Mesothelial cell of epicardium (in vitro differentiated cells): ENCODE measurements at regions not wholly inside any gene's neighbourhood (a gene's known extent, or its start where the extent isn't known, plus 50 kb on each side); places are given as distances from the start of the nearest gene placed in this dataset.

ENCODE experiments used
- DNase-seq, 2 experiments: peaks; one replicate each; pipeline ENCODE4 v3.0.0; 2021; ENCODE audit warnings: low spot score in 2 of 2; ENCODE audit not compliant: unreplicated experiment in 2 of 2
- H3K27ac Mint-ChIP-seq: 2 replicates; pipeline ENCODE4 v1.8.0; 2021; ENCODE audit warnings: mixed read lengths
- H3K27me3 Mint-ChIP-seq: 2 replicates; pipeline ENCODE4 v1.8.0; 2021; ENCODE audit warnings: low read depth, mixed read lengths
- H3K36me3 Mint-ChIP-seq: 2 replicates; pipeline ENCODE4 v1.8.0; 2021; ENCODE audit warnings: mixed read lengths
- H3K4me1 Mint-ChIP-seq: 2 replicates; pipeline ENCODE4 v1.8.0; 2021; ENCODE audit warnings: mixed read lengths
- H3K4me3 Mint-ChIP-seq: 2 replicates; pipeline ENCODE4 v1.8.0; 2021; ENCODE audit warnings: mild to moderate bottlenecking, moderate library complexity, mixed read lengths
- H3K9me3 Mint-ChIP-seq: 2 replicates; pipeline ENCODE4 v1.8.0; 2021; ENCODE audit warnings: mixed read lengths
- CTCF ChIP-seq: fragments of 200-600 bp; sonication (generic); IDR thresholded peaks from one replicate; pipeline ENCODE4 v1.5.0; 2021; ENCODE audit warnings: antibody characterized with exemption; ENCODE audit not compliant: unreplicated experiment

- H3K4me1 Mint-ChIP-seq, result peaks cover 50% of the 10 kb centered on the region
- peak overlapping the region; percentile 85 for H3K27ac Mint-ChIP-seq
- no peak for TF ChIP-seq CTCF
Observed at GRCh38 chr2:43171789-43172188, 54.6 kb downstream of the ZFP36L2 start.

GRCh38 chr2:43170405-43171105 lies 55.9 kb downstream of the ZFP36L2 start:
- no peaks in the 10 kb centered on the region for H3K27me3 Mint-ChIP-seq
- no peaks in the 10 kb centered on the region for H3K36me3 Mint-ChIP-seq
- no peak for DNase-seq
- H3K9me3 Mint-ChIP-seq, result no peaks in the 10 kb centered on the region
- H3K27ac Mint-ChIP-seq, result peak overlapping the region; percentile 61
- peaks cover 46% of the 10 kb centered on the region for H3K4me1 Mint-ChIP-seq
- TF ChIP-seq CTCF, result no peak
- H3K4me3 Mint-ChIP-seq, result no peak overlapping the region

More at GRCh38 chr2:43171789-43172188, 54.6 kb downstream of the ZFP36L2 start:
- H3K9me3 Mint-ChIP-seq, result no peaks in the 10 kb centered on the region
- H3K36me3 Mint-ChIP-seq, result no peaks in the 10 kb centered on the region
- H3K4me3 Mint-ChIP-seq, result no peak overlapping the region
- no peaks in the 10 kb centered on the region for H3K27me3 Mint-ChIP-seq
- peak in 1 of 2 experiments; percentile 73 for DNase-seq

GRCh38 chr2:43169987-43170386 lies 56.4 kb downstream of the ZFP36L2 start:
- Mint-ChIP-seq H3K4me3 (no peak overlapping the region), H3K27ac (no peak overlapping the region), H3K9me3 (no peaks in the 10 kb centered on the region), H3K36me3 (no peaks in the 10 kb centered on the region), H3K27me3 (no peaks in the 10 kb centered on the region), H3K4me1 (peaks cover 42% of the 10 kb centered on the region)
- TF ChIP-seq CTCF, result peak; percentile 48
- DNase-seq, result no peak

- H3K36me3 Mint-ChIP-seq, result no peaks in the 10 kb centered on the region
- no peaks in the 10 kb centered on the region for H3K9me3 Mint-ChIP-seq
- H3K4me1 Mint-ChIP-seq, result peaks cover 35% of the 10 kb centered on the region
- TF ChIP-seq CTCF, result no peak
- H3K4me3 Mint-ChIP-seq, result no peak overlapping the region
- H3K27me3 Mint-ChIP-seq, result no peaks in the 10 kb centered on the region
- no peak for DNase-seq
- H3K27ac Mint-ChIP-seq, result peak overlapping the region; percentile 78
Observed at GRCh38 chr2:43169099-43169945, 57.1 kb downstream of the ZFP36L2 start.

- Mint-ChIP-seq H3K27me3 (no peaks in the 10 kb centered on the region), H3K27ac (peak overlapping the region; percentile 61), H3K4me3 (no peak overlapping the region), H3K4me1 (peaks cover 32% of the 10 kb centered on the region), H3K9me3 (no peaks in the 10 kb centered on the region), H3K36me3 (no peaks in the 10 kb centered on the region)
- no peak for DNase-seq
- no peak for TF ChIP-seq CTCF
Observed at GRCh38 chr2:43168016-43168369, 58.4 kb downstream of the ZFP36L2 start.
